ENCODE measurements at regions not wholly inside any gene's neighbourhood (a gene's known extent, or its start where the extent isn't known, plus 50 kb on each side); places are given as distances from the start of the nearest gene placed in this dataset.

DNA sequence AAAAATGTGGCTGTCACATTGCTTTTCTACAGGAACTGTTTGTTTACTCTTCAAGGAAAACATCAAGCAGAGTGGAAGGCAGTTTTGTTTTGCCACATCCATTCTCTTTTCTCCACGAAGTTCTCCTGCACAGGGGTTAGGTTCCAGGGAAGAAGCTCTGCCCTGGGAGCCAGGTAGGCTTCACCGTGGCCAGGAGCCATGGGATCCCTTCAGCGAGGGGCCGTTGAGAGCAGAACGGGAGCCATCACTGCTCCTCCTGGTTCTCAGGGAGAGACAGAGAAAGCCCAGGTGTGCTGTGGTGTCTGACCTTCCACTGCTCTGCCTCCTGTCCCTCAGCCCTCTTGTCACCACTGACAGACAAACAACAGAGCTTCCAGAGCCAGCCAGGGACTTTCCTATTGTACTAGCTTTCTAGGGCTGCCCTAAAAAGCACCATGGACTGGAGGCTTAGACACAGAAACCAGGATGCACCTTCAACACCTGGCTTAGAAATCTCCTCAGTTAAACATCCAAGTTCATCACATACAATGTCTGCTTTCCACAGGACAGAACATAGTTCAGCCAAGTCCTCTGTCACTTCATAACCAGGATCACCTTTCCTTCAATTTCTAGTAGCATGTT lies 75.6 kb upstream of the SLC22A23 start:
- TF ChIP-seq POLR2A (IDR thresholded peaks at IDR 0.05; ENCODE audit: low read depth) (no peak), CTCF (IDR thresholded peaks at IDR 0.05) (no peak)

Measured in esophagus muscularis mucosa (tissue), 3 donors.